CD14-positive monocyte (primary cell): ENCODE measurements at regions not wholly inside any gene's neighbourhood (a gene's known extent, or its start where the extent isn't known, plus 50 kb on each side); places are given as distances from the start of the nearest gene placed in this dataset.

Source experiments
- DNase-seq, 3 donors: peaks; one replicate each; pipeline ENCODE4 v3.0.0-alpha.2; 2011 to 2022
- H2AFZ ChIP-seq: 2 replicates; pipeline ENCODE4 v1.6.0; 2012; ENCODE audit warnings: mild to moderate bottlenecking, low read depth, low read length, inconsistent platforms; ENCODE audit not compliant: insufficient read depth, poor library complexity, severe bottlenecking
- H3K27ac ChIP-seq, 2 donors: 1 replicate in 1 of 2; 2 replicates in 1 of 2; pipeline ENCODE4 v1.5.1; 2012 to 2013; ENCODE audit warnings: low read length in 2 of 2, control low read depth in 1 of 2, inconsistent platforms in 1 of 2, low read depth in 1 of 2, mild to moderate bottlenecking in 1 of 2
- H3K27me3 ChIP-seq, 2 donors: one replicate each; pipeline versions ENCODE4 v1.6.0 to v1.6.1; 2011 to 2013; ENCODE audit warnings: low read length in 2 of 2; ENCODE audit not compliant: control insufficient read depth in 2 of 2, insufficient read depth in 2 of 2
- H3K36me3 ChIP-seq, 2 donors: replicated peaks in 1 of 2; 1 replicate in 1 of 2; 2 replicates in 1 of 2; pipeline versions ENCODE4 v1.5.1 to v1.6.1; 2012 to 2013; ENCODE audit warnings: low read length in 2 of 2, control low read depth in 1 of 2, inconsistent platforms in 1 of 2, mild to moderate bottlenecking in 1 of 2; ENCODE audit not compliant: insufficient read depth in 2 of 2, control insufficient read depth in 1 of 2
- H3K4me1 ChIP-seq, 2 donors: 1 replicate in 1 of 2; 2 replicates in 1 of 2; pipeline versions ENCODE4 v1.5.1 to v1.6.1; 2012 to 2013; ENCODE audit warnings: low read length in 2 of 2, control low read depth in 1 of 2, inconsistent platforms in 1 of 2, mild to moderate bottlenecking in 1 of 2, moderate library complexity in 1 of 2; ENCODE audit not compliant: insufficient read depth in 2 of 2, control insufficient read depth in 1 of 2
- H3K4me2 ChIP-seq: replicated peaks from 2 replicates; pipeline ENCODE3; 2012; ENCODE audit warnings: low read length, moderate library complexity, mild to moderate bottlenecking; ENCODE audit not compliant: poor library complexity, severe bottlenecking; ENCODE audit errors: extremely low read depth
- H3K4me3 ChIP-seq, 3 experiments: fragments of 200-600 bp in 1 of 3; sonication (generic) in 1 of 3; replicated peaks in 1 of 3; 1 replicate in 2 of 3; 2 replicates in 1 of 3; pipeline ENCODE4 v1.5.1; 2011 to 2013; ENCODE audit warnings: low read length in 3 of 3, mild to moderate bottlenecking in 3 of 3, control low read depth in 2 of 3, low read depth in 2 of 3, inconsistent platforms in 1 of 3, moderate library complexity in 1 of 3
- H3K79me2 ChIP-seq: 2 replicates; pipeline ENCODE4 v1.6.0; 2012; ENCODE audit warnings: mild to moderate bottlenecking, control low read depth, inconsistent platforms, low read length, moderate library complexity; ENCODE audit not compliant: insufficient read depth
- H3K9ac ChIP-seq: 2 replicates; pipeline ENCODE4 v1.6.0; 2017; ENCODE audit warnings: low read length, mild to moderate bottlenecking; ENCODE audit not compliant: insufficient read depth, poor library complexity, severe bottlenecking
- H3K9me3 ChIP-seq, 2 donors: replicated peaks in 1 of 2; 1 replicate in 1 of 2; 2 replicates in 1 of 2; pipeline versions ENCODE4 v1.5.1 to v1.6.1; 2012 to 2013; ENCODE audit warnings: low read length in 2 of 2, control low read depth in 1 of 2; ENCODE audit not compliant: control insufficient read depth in 1 of 2, insufficient read depth in 1 of 2
- H4K20me1 ChIP-seq: 2 replicates; pipeline ENCODE4 v1.6.0; 2012; ENCODE audit warnings: mild to moderate bottlenecking, low read length, control low read depth, moderate library complexity; ENCODE audit not compliant: insufficient read depth
- H3K27ac Mint-ChIP-seq, 7 donors: one replicate each; pipeline ENCODE4 v1.8.0; 2020; ENCODE audit warnings: mild to moderate bottlenecking in 7 of 7, mixed read lengths in 7 of 7, moderate library complexity in 6 of 7, inconsistent platforms in 2 of 7
- H3K27me3 Mint-ChIP-seq, 3 donors: one replicate each; pipeline ENCODE4 v1.8.0; 2021 to 2022; ENCODE audit warnings: low read depth in 3 of 3, mild to moderate bottlenecking in 3 of 3, mixed read lengths in 3 of 3, moderate library complexity in 3 of 3, inconsistent platforms in 1 of 3
- H3K36me3 Mint-ChIP-seq, 2 donors: one replicate each; pipeline ENCODE4 v1.8.0; 2020; ENCODE audit warnings: mixed read lengths in 2 of 2, inconsistent platforms in 1 of 2, mild to moderate bottlenecking in 1 of 2
- H3K4me1 Mint-ChIP-seq: one replicate; pipeline ENCODE4 v1.8.0; 2020; ENCODE audit warnings: mild to moderate bottlenecking, mixed read lengths
- H3K4me3 Mint-ChIP-seq, 2 donors: one replicate each; pipeline ENCODE4 v1.8.0; 2020; ENCODE audit warnings: mild to moderate bottlenecking in 2 of 2, mixed read lengths in 2 of 2, moderate library complexity in 1 of 2
- H3K9me3 Mint-ChIP-seq, 7 donors: one replicate each; pipeline ENCODE4 v1.8.0; 2020 to 2022; ENCODE audit warnings: mixed read lengths in 7 of 7, mild to moderate bottlenecking in 6 of 7, moderate library complexity in 6 of 7, inconsistent platforms in 2 of 7
- WGBS: methylation state at CpG from one replicate; pipeline ENCODE4 v1.1.5; 2013; ENCODE audit warnings: missing lambda C conversion rate; ENCODE audit not compliant: insufficient coverage; 5-methylcytosine and 5-hydroxymethylcytosine counted together
- intact Hi-C, 2 donors: fragments of 100-400 bp; cut with micrococcal nuclease; formaldehyde crosslinking; loops; one replicate each; pipeline versions ENCODE4 v1.15.0 to v1.15.1; 2023
- TF ChIP-seq, protein P1 (sequence below): fragments of 200-600 bp; IDR thresholded peaks from one replicate; pipeline ENCODE4 v1.8.0; 2022; ENCODE audit warnings: antibody characterized with exemption, mild to moderate bottlenecking

DNA sequence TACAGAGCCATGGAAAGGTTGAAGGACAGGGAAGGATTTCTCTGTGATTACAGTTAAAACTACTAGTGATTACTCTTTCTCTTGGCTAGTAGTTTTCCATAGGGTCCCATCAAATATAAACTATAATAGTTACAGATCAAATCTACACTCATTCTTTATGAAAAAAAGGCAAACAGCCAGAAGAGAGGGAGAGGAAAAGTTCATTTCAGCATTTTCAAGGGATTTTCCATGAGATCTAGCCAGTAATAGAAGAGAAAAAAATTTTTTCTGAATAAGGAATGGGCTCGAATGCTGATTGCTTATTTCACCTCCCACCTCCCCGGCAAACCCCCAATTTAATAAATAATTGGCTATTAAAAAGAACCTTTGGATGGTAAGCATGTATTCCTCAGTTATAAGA lies 74.8 kb upstream of the BLID start:
- H3K36me3 Mint-ChIP-seq = no peaks in the 10 kb centered on the region
- no peak overlapping the region for H3K4me3 Mint-ChIP-seq
- TF ChIP-seq, protein P1, sequence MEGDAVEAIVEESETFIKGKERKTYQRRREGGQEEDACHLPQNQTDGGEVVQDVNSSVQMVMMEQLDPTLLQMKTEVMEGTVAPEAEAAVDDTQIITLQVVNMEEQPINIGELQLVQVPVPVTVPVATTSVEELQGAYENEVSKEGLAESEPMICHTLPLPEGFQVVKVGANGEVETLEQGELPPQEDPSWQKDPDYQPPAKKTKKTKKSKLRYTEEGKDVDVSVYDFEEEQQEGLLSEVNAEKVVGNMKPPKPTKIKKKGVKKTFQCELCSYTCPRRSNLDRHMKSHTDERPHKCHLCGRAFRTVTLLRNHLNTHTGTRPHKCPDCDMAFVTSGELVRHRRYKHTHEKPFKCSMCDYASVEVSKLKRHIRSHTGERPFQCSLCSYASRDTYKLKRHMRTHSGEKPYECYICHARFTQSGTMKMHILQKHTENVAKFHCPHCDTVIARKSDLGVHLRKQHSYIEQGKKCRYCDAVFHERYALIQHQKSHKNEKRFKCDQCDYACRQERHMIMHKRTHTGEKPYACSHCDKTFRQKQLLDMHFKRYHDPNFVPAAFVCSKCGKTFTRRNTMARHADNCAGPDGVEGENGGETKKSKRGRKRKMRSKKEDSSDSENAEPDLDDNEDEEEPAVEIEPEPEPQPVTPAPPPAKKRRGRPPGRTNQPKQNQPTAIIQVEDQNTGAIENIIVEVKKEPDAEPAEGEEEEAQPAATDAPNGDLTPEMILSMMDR = no peak
- H4K20me1 ChIP-seq = no peaks in the 10 kb centered on the region
- H3K4me3 ChIP-seq = no peak overlapping the region
- DNase-seq = no peak
- no peak overlapping the region for H3K9ac ChIP-seq
- peaks cover 0 to 15% (median 11%) of the 10 kb centered on the region in 7 donors for H3K9me3 Mint-ChIP-seq
- H3K9me3 ChIP-seq = peaks cover 5 to 14% of the 10 kb centered on the region in 2 donors
- H3K4me1 Mint-ChIP-seq = no peaks in the 10 kb centered on the region
- no peaks in the 10 kb centered on the region for H3K4me1 ChIP-seq
- intact Hi-C loops = no loop called here
- H3K27ac ChIP-seq = no peak overlapping the region
- no peaks in the 10 kb centered on the region for H3K79me2 ChIP-seq
- no peaks in the 10 kb centered on the region for H3K27me3 ChIP-seq
- H3K27ac Mint-ChIP-seq = no peak overlapping the region
- H2AFZ ChIP-seq = no peak overlapping the region
- no peaks in the 10 kb centered on the region for H3K36me3 ChIP-seq
- peaks cover 2 to 4% (median 3%) of the 10 kb centered on the region in 3 donors for H3K27me3 Mint-ChIP-seq
- no peak overlapping the region for H3K4me2 ChIP-seq
- WGBS = no CpG with 5 or more reads among the region's 2 CpGs

DNA sequence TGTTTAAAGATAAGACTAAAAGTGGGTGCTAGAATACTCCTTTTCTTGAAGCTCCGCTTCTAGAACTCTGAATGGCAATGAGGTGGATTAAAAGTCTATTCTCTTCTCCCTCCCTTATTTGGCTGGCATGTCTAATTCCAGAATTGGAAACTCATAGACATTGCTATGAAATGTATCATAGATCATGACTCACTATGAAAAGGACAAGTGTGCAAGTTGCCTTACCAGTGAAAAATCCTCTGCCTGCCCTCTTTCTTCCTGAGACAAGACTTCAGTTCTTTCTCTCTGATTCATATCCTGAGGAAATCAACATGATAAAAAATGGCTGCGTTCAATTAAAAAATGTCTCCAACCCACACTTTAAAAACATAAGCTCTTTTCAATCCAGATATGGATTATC lies 73.2 kb upstream of the BLID start:
- Mint-ChIP-seq H3K27ac (no peak overlapping the region), H3K4me3 (no peak overlapping the region), H3K9me3 (peaks cover 9 to 24% (median 20%) of the 10 kb centered on the region in 7 donors), H3K27me3 (peaks cover 2 to 6% (median 3%) of the 10 kb centered on the region in 3 donors), H3K4me1 (no peaks in the 10 kb centered on the region), H3K36me3 (no peaks in the 10 kb centered on the region)
- no CpG with 5 or more reads among the region's 2 CpGs for WGBS
- H3K79me2 ChIP-seq = no peaks in the 10 kb centered on the region
- H3K36me3 ChIP-seq = no peaks in the 10 kb centered on the region
- no peak for DNase-seq
- no peaks in the 10 kb centered on the region for H3K4me1 ChIP-seq
- peaks cover 10 to 23% of the 10 kb centered on the region in 2 donors for H3K9me3 ChIP-seq
- H3K9ac ChIP-seq = no peak overlapping the region
- H2AFZ ChIP-seq = no peak overlapping the region
- no peaks in the 10 kb centered on the region for H3K27me3 ChIP-seq
- no peak overlapping the region for H3K27ac ChIP-seq
- intact Hi-C loops = no loop called here
- no peak overlapping the region for H3K4me3 ChIP-seq
- H3K4me2 ChIP-seq = no peak overlapping the region
- TF ChIP-seq, protein P1 = no peak
- no peaks in the 10 kb centered on the region for H4K20me1 ChIP-seq
